Peyer's patch (tissue), 4 donors: ENCODE measurements at regions not wholly inside any gene's neighbourhood (a gene's known extent, or its start where the extent isn't known, plus 50 kb on each side); places are given as distances from the start of the nearest gene placed in this dataset.

Source experiments
- DNase-seq, 3 donors: peaks; one replicate each; pipeline ENCODE4 v3.0.0-alpha.2; 2017 to 2019
- H3K27ac ChIP-seq, 4 donors: fragments of 200-600 bp; sonication (generic); one replicate each; pipeline ENCODE4 v1.5.1; 2016 to 2019
- H3K27me3 ChIP-seq, 2 donors: fragments of 200-600 bp; sonication (generic); one replicate each; pipeline ENCODE4 v1.5.1; 2019
- H3K36me3 ChIP-seq, 3 donors: fragments of 200-600 bp; sonication (generic); one replicate each; pipeline ENCODE4 v1.5.1; 2016 to 2019
- H3K4me1 ChIP-seq, 4 donors: fragments of 200-600 bp; sonication (generic); one replicate each; pipeline ENCODE4 v1.5.1; 2016 to 2019
- H3K4me3 ChIP-seq, 4 donors: fragments of 200-600 bp; sonication (generic); 1 replicate in 3 of 4; 2 replicates in 1 of 4; pipeline ENCODE4 v1.5.1; 2016 to 2019; ENCODE audit warnings: mild to moderate bottlenecking in 1 of 4
- H3K9me3 ChIP-seq, 4 donors: fragments of 200-600 bp; sonication (generic); one replicate each; pipeline ENCODE4 v1.5.1; 2016 to 2019; ENCODE audit warnings: mild to moderate bottlenecking in 1 of 4
- CTCF ChIP-seq, 6 experiments: fragments of 450-650 bp in 4 of 6; fragments of 200-600 bp in 2 of 6; sonication (generic) in 1 of 6; IDR thresholded peaks; one replicate each; pipeline ENCODE4 v1.5.1; 2017 to 2019; ENCODE audit warnings: antibody characterized with exemption in 6 of 6, mild to moderate bottlenecking in 3 of 6, moderate library complexity in 1 of 6
- POLR2A ChIP-seq, 2 donors: fragments of 450-650 bp; IDR thresholded peaks; one replicate each; pipeline ENCODE4 v1.5.1; 2017; ENCODE audit warnings: antibody characterized with exemption in 2 of 2, mild to moderate bottlenecking in 2 of 2, moderate library complexity in 2 of 2

- H3K36me3 ChIP-seq: no peaks in the 10 kb centered on the region
- TF ChIP-seq POLR2A (IDR thresholded peaks at IDR 0.05): no peak
- no peak for TF ChIP-seq CTCF (IDR thresholded peaks at IDR 0.05)
- no peaks in the 10 kb centered on the region for H3K27me3 ChIP-seq
- no peak overlapping the region for H3K27ac ChIP-seq
- peaks cover 0 to 7% (median 0%) of the 10 kb centered on the region in 4 donors for H3K4me1 ChIP-seq
- no peaks in the 10 kb centered on the region for H3K9me3 ChIP-seq
- H3K4me3 ChIP-seq: no peak overlapping the region
- no peak for DNase-seq
These were observed 56.7 kb upstream of the PRR23C start for GRCh38 chr3:139101396-139101795.

GRCh38 chr3:139103484-139103883, 58.8 kb upstream of the PRR23C start:
- Histone ChIP-seq H3K27ac (no peak overlapping the region), H3K36me3 (no peaks in the 10 kb centered on the region), H3K27me3 (no peaks in the 10 kb centered on the region), H3K9me3 (no peaks in the 10 kb centered on the region), H3K4me3 (no peak overlapping the region), H3K4me1 (peaks cover 0 to 11% (median 0%) of the 10 kb centered on the region in 4 donors)
- no peak for TF ChIP-seq CTCF (IDR thresholded peaks at IDR 0.05)
- no peak for TF ChIP-seq POLR2A (IDR thresholded peaks at IDR 0.05)
- DNase-seq: no peak

GRCh38 chr3:139104062-139104461, 59.4 kb upstream of the PRR23C start:
- TF ChIP-seq POLR2A (IDR thresholded peaks at IDR 0.05): no peak
- no peak for TF ChIP-seq CTCF (IDR thresholded peaks at IDR 0.05)
- Histone ChIP-seq H3K36me3 (no peaks in the 10 kb centered on the region), H3K9me3 (no peaks in the 10 kb centered on the region), H3K27me3 (no peaks in the 10 kb centered on the region), H3K4me1 (peaks cover 0 to 11% (median 0%) of the 10 kb centered on the region in 4 donors), H3K4me3 (no peak overlapping the region), H3K27ac (no peak overlapping the region)
- no peak for DNase-seq

GRCh38 chr3:139105154-139105702, 60.5 kb upstream of the PRR23C start:
- Histone ChIP-seq H3K36me3 (no peaks in the 10 kb centered on the region), H3K9me3 (no peaks in the 10 kb centered on the region), H3K4me1 (peaks cover 0 to 18% (median 0%) of the 10 kb centered on the region in 4 donors), H3K27ac (no peak overlapping the region), H3K4me3 (no peak overlapping the region), H3K27me3 (no peaks in the 10 kb centered on the region)
- peak in 1 of 3 donors; percentile 37 for DNase-seq
- TF ChIP-seq CTCF (IDR thresholded peaks at IDR 0.05) (no peak), POLR2A (IDR thresholded peaks at IDR 0.05) (no peak)

GRCh38 chr3:139106013-139106932, 61.6 kb upstream of the PRR23C start:
- Histone ChIP-seq H3K27ac (no peak overlapping the region), H3K9me3 (no peaks in the 10 kb centered on the region), H3K36me3 (no peaks in the 10 kb centered on the region), H3K4me3 (no peak overlapping the region), H3K4me1 (peaks cover 0 to 23% (median 0%) of the 10 kb centered on the region in 4 donors), H3K27me3 (no peaks in the 10 kb centered on the region)
- DNase-seq: peak in 1 of 3 donors; percentile 28
- TF ChIP-seq CTCF (IDR thresholded peaks at IDR 0.05) (no peak), POLR2A (IDR thresholded peaks at IDR 0.05) (no peak)
